ENCODE measurements at regions not wholly inside any gene's neighbourhood (a gene's known extent, or its start where the extent isn't known, plus 50 kb on each side); places are given as distances from the start of the nearest gene placed in this dataset.

- Histone ChIP-seq H3K27me3 (no peaks in the 10 kb centered on the region), H3K4me3 (no peak overlapping the region), H3K4me1 (ENCODE audit: low read depth) (no peaks in the 10 kb centered on the region), H3K27ac (no peak overlapping the region), H3K9me3 (ENCODE audit: low read depth) (no peaks in the 10 kb centered on the region), H3K36me3 (no peaks in the 10 kb centered on the region)
- DNase-seq (ENCODE audit: low read depth in 1 of 2, low spot score in 1 of 2): no peak
- TF ChIP-seq, protein P1, sequence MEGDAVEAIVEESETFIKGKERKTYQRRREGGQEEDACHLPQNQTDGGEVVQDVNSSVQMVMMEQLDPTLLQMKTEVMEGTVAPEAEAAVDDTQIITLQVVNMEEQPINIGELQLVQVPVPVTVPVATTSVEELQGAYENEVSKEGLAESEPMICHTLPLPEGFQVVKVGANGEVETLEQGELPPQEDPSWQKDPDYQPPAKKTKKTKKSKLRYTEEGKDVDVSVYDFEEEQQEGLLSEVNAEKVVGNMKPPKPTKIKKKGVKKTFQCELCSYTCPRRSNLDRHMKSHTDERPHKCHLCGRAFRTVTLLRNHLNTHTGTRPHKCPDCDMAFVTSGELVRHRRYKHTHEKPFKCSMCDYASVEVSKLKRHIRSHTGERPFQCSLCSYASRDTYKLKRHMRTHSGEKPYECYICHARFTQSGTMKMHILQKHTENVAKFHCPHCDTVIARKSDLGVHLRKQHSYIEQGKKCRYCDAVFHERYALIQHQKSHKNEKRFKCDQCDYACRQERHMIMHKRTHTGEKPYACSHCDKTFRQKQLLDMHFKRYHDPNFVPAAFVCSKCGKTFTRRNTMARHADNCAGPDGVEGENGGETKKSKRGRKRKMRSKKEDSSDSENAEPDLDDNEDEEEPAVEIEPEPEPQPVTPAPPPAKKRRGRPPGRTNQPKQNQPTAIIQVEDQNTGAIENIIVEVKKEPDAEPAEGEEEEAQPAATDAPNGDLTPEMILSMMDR (IDR thresholded peaks at IDR 0.05; ENCODE audit: low read depth, low read length): no peak
Observed at GRCh38 chr12:38538319-38538718, 221.7 kb downstream of the ALG10B start.

GRCh38 chr12:38540156-38540555 is 223.6 kb downstream of the ALG10B start:
- no peaks in the 10 kb centered on the region for H3K27me3 ChIP-seq
- no peak overlapping the region for H3K4me3 ChIP-seq
- H3K27ac ChIP-seq: no peak overlapping the region
- H3K9me3 ChIP-seq (ENCODE audit: low read depth): no peaks in the 10 kb centered on the region
- TF ChIP-seq, protein P1 (IDR thresholded peaks at IDR 0.05; ENCODE audit: low read depth, low read length): no peak
- H3K36me3 ChIP-seq: no peaks in the 10 kb centered on the region
- no peaks in the 10 kb centered on the region for H3K4me1 ChIP-seq (ENCODE audit: low read depth)
- DNase-seq (ENCODE audit: low read depth in 1 of 2, low spot score in 1 of 2): no peak

GRCh38 chr12:38541849-38542248 is 225.3 kb downstream of the ALG10B start:
- DNase-seq (ENCODE audit: low read depth in 1 of 2, low spot score in 1 of 2): no peak
- Histone ChIP-seq H3K36me3 (no peaks in the 10 kb centered on the region), H3K9me3 (ENCODE audit: low read depth) (no peaks in the 10 kb centered on the region), H3K27ac (no peak overlapping the region), H3K27me3 (no peaks in the 10 kb centered on the region), H3K4me3 (no peak overlapping the region), H3K4me1 (ENCODE audit: low read depth) (no peaks in the 10 kb centered on the region)
- TF ChIP-seq, protein P1 (IDR thresholded peaks at IDR 0.05; ENCODE audit: low read depth, low read length): no peak

DNA sequence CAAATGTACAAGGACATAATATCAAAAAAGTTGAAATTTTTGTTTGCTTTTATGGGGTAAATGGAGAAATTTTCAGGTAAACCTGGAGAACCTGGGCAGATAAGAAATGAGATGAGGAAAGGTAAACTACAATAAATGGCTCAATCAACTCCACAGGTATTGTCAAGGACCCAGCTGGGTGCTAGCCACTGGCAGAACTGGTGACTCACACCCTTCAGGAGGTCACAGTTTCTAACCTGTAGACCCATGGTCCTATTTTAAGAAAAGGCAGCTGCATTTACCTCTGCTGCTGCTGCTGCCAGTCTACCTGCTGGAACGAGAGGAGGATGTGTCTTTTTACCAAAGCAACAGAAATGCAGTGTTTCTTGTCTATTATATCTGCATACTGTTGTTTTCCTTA is 226.6 kb downstream of the ALG10B start:
- Histone ChIP-seq H3K36me3 (no peaks in the 10 kb centered on the region), H3K9me3 (ENCODE audit: low read depth) (no peaks in the 10 kb centered on the region), H3K27ac (no peak overlapping the region), H3K4me1 (ENCODE audit: low read depth) (no peaks in the 10 kb centered on the region), H3K4me3 (no peak overlapping the region), H3K27me3 (no peaks in the 10 kb centered on the region)
- TF ChIP-seq, protein P1 (IDR thresholded peaks at IDR 0.05; ENCODE audit: low read depth, low read length): no peak
- no peak for DNase-seq (ENCODE audit: low read depth in 1 of 2, low spot score in 1 of 2)

DNA sequence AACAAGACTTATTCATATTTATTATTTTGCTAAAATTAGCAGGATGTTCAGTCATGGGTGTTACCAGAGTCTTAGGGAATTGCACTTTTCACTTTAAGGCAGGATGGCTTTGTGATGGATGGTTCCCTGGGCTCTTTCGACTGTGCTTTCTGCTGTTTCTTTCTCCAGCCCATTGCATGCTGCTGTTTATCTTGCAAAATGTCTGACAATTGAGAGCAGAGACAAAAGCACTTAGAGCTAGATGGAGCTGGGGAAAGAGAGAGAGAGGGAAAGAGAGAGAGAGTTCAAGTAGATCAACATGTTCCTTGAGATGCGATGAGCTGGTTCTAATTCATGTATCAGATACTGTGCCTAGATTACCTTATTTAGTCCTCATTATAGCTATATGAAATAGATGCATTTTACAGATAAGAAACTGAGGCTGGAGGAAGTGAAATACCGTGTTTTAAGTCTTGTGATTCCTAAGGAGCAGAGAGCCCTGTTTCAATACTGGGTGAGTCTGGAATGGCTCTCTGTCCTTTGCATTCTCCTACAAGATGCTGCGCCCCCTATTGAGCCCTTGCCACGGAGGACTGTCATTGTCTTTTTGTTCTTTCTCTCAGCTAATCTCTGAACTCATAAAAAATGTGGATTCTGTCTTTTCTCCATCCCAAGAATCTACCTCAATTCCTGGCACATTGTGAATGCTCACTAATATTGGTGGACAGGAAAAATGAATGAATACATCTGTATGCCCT is 227.9 kb downstream of the ALG10B start:
- DNase-seq (ENCODE audit: low read depth in 1 of 2, low spot score in 1 of 2): no peak
- no peaks in the 10 kb centered on the region for H3K9me3 ChIP-seq (ENCODE audit: low read depth)

More for the DNA sequence above, 227.9 kb downstream of the ALG10B start:
- H3K36me3 ChIP-seq: no peaks in the 10 kb centered on the region
- TF ChIP-seq, protein P1 (IDR thresholded peaks at IDR 0.05; ENCODE audit: low read depth, low read length): no peak
- no peaks in the 10 kb centered on the region for H3K4me1 ChIP-seq (ENCODE audit: low read depth)
- no peak overlapping the region for H3K4me3 ChIP-seq
- H3K27me3 ChIP-seq: no peaks in the 10 kb centered on the region
- H3K27ac ChIP-seq: no peak overlapping the region

All from cardiac muscle cell (in vitro differentiated cells and primary cell).